Neural progenitor cell (in vitro differentiated cells): ENCODE measurements at regions not wholly inside any gene's neighbourhood (a gene's known extent, or its start where the extent isn't known, plus 50 kb on each side); places are given as distances from the start of the nearest gene placed in this dataset.

Source experiments
- EZH2phosphoT487 ChIP-seq: fragments of 200-600 bp; sonication (generic); IDR thresholded peaks from 2 replicates; pipeline ENCODE4 v1.6.1; 2017; ENCODE audit warnings: antibody characterized with exemption
- TF ChIP-seq, protein P1 (sequence below): fragments of 200-600 bp; sonication (generic); IDR thresholded peaks from 2 replicates; pipeline ENCODE4 v1.5.1; 2017; ENCODE audit warnings: antibody characterized with exemption, mild to moderate bottlenecking

GRCh38 chr22:33139937-33140336 is 81.8 kb upstream of the SYN3 start:
- no peak for TF ChIP-seq EZH2phosphoT487
- TF ChIP-seq, protein P1, sequence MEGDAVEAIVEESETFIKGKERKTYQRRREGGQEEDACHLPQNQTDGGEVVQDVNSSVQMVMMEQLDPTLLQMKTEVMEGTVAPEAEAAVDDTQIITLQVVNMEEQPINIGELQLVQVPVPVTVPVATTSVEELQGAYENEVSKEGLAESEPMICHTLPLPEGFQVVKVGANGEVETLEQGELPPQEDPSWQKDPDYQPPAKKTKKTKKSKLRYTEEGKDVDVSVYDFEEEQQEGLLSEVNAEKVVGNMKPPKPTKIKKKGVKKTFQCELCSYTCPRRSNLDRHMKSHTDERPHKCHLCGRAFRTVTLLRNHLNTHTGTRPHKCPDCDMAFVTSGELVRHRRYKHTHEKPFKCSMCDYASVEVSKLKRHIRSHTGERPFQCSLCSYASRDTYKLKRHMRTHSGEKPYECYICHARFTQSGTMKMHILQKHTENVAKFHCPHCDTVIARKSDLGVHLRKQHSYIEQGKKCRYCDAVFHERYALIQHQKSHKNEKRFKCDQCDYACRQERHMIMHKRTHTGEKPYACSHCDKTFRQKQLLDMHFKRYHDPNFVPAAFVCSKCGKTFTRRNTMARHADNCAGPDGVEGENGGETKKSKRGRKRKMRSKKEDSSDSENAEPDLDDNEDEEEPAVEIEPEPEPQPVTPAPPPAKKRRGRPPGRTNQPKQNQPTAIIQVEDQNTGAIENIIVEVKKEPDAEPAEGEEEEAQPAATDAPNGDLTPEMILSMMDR = no peak
